Colonic mucosa (tissue), 4 donors: ENCODE measurements at regions not wholly inside any gene's neighbourhood (a gene's known extent, or its start where the extent isn't known, plus 50 kb on each side); places are given as distances from the start of the nearest gene placed in this dataset.

ENCODE experiments used
- DNase-seq: peaks from one replicate; pipeline ENCODE4 v3.0.0-alpha.2; 2020
- H3K27ac ChIP-seq: fragments of 200-600 bp; one replicate; pipeline ENCODE4 v1.8.0; 2021
- H3K27me3 ChIP-seq: fragments of 200-600 bp; one replicate; pipeline ENCODE4 v1.8.0; 2021
- H3K36me3 ChIP-seq: fragments of 200-600 bp; one replicate; pipeline ENCODE4 v1.8.0; 2021
- H3K4me1 ChIP-seq: fragments of 200-600 bp; one replicate; pipeline ENCODE4 v1.8.0; 2021; ENCODE audit warnings: mild to moderate bottlenecking
- H3K4me3 ChIP-seq: fragments of 200-600 bp; one replicate; pipeline ENCODE4 v1.8.0; 2021
- H3K9ac ChIP-seq, 2 donors: one replicate each; pipeline ENCODE4 v1.7.0; 2013; ENCODE audit warnings: control low read depth in 2 of 2, low read depth in 2 of 2, low read length in 2 of 2
- H3K9me3 ChIP-seq: fragments of 200-600 bp; one replicate; pipeline ENCODE4 v1.8.0; 2021
- intact Hi-C: fragments of 100-400 bp; cut with DNase I; formaldehyde crosslinking; loops from one replicate; pipeline ENCODE4 v1.14.1; 2022
- TF ChIP-seq, protein P1 (sequence below): fragments of 200-600 bp; IDR thresholded peaks from one replicate; pipeline ENCODE4 v1.8.0; 2022; ENCODE audit warnings: antibody characterized with exemption, mild to moderate bottlenecking
- donor health status: healthy.
- donor health status: DM: no; HTN: no; CAD: no.
- donor health status: DM: no; HTN: no; CAD: no.

DNA sequence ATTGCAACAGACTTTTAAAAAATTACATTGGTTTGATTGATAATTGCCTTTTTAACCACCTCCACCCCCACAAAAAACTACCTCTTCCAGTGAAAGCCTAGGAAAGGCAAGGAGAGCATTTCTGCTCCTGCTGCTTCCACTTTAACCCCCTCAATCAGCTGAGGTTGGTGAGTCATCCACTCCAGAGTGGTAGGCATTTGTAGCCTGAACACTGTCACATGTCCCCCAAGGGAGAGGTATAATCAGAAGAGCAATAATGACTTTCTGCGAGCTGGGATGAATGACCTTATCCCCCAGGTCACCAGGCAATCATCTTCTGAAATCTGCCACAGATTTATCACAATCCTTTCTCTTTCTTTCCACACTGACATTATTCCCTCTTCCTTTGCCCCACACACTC, 126.6 kb upstream of the CAMK1G start:
- intact Hi-C loops: no loop called here
- no peaks in the 10 kb centered on the region for H3K36me3 ChIP-seq
- DNase-seq: no peak
- no peaks in the 10 kb centered on the region for H3K27me3 ChIP-seq
- no peak overlapping the region for H3K9ac ChIP-seq
- no peaks in the 10 kb centered on the region for H3K9me3 ChIP-seq
- no peak overlapping the region for H3K4me3 ChIP-seq
- H3K4me1 ChIP-seq: no peaks in the 10 kb centered on the region
- no peak overlapping the region for H3K27ac ChIP-seq
- TF ChIP-seq, protein P1, sequence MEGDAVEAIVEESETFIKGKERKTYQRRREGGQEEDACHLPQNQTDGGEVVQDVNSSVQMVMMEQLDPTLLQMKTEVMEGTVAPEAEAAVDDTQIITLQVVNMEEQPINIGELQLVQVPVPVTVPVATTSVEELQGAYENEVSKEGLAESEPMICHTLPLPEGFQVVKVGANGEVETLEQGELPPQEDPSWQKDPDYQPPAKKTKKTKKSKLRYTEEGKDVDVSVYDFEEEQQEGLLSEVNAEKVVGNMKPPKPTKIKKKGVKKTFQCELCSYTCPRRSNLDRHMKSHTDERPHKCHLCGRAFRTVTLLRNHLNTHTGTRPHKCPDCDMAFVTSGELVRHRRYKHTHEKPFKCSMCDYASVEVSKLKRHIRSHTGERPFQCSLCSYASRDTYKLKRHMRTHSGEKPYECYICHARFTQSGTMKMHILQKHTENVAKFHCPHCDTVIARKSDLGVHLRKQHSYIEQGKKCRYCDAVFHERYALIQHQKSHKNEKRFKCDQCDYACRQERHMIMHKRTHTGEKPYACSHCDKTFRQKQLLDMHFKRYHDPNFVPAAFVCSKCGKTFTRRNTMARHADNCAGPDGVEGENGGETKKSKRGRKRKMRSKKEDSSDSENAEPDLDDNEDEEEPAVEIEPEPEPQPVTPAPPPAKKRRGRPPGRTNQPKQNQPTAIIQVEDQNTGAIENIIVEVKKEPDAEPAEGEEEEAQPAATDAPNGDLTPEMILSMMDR: no peak

DNA sequence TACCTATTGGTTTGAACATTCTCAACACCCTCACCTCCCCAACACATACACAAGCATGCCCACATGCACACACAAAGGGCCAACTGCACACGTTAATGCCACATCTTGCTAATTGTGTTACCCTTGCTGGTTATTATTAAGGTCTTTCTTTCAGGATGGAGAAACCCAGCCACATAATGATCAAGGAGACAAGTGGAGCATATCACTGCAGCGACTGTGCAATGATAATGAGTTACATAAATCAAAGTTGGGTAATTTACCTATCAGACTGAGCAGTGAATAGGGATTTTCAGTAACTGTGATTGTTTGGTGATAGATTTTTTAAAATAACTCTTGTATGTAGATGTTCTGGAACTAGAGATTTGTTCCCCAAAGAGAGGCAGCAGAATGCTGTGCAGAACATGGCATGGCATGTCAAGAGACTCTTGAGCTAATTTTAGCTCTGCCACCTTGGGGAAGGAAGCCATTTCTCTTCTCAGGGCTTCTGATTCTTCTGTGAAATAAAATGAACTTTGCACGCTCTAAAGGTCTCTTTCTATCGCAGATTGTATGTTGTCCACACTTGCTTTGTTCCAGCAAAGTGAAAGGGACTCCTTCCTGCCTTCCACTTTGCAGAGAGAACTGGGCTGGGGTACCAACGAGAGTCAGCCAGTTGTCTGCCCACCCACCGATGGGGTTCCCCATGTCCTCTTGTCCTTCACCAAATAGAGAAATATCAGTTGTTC, 126.0 kb upstream of the CAMK1G start:
- Histone ChIP-seq H3K4me1 (no peaks in the 10 kb centered on the region), H3K36me3 (no peaks in the 10 kb centered on the region), H3K4me3 (no peak overlapping the region), H3K9ac (no peak overlapping the region), H3K27me3 (no peaks in the 10 kb centered on the region), H3K9me3 (no peaks in the 10 kb centered on the region), H3K27ac (no peak overlapping the region)
- TF ChIP-seq, protein P1: no peak
- DNase-seq: no peak
- intact Hi-C loops: no loop called here

- Histone ChIP-seq H3K9ac (no peak overlapping the region), H3K4me3 (no peak overlapping the region), H3K9me3 (no peaks in the 10 kb centered on the region), H3K27me3 (no peaks in the 10 kb centered on the region), H3K27ac (no peak overlapping the region), H3K4me1 (no peaks in the 10 kb centered on the region), H3K36me3 (no peaks in the 10 kb centered on the region)
- no peak for DNase-seq
- intact Hi-C loops: no loop called here
- TF ChIP-seq, protein P1: no peak
Observed at GRCh38 chr1:209458921-209459320, 124.6 kb upstream of the CAMK1G start.

DNA sequence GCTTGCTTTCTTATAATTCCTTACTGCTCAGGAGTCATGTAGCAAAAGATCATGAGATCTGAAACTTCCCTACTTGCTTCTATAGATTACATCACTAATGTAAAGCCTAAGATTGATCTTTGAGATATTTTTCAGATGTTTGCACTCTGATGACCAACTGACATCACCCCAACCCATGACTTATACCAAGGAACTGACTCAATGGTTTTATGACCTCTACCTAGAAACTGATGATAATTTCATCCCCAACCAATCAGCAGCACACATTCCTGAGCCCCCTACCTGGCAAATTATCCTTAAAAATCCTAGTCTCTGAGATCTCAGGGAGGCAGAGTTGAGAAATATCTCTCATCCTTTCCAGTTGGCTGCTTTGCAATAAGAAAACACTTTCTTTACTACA, 122.3 kb upstream of the CAMK1G start:
- TF ChIP-seq, protein P1: no peak
- no peak for DNase-seq
- H3K9me3 ChIP-seq: no peaks in the 10 kb centered on the region
- H3K4me1 ChIP-seq: no peaks in the 10 kb centered on the region
- no peak overlapping the region for H3K4me3 ChIP-seq
- no peak overlapping the region for H3K9ac ChIP-seq
- no peaks in the 10 kb centered on the region for H3K27me3 ChIP-seq
- no peak overlapping the region for H3K27ac ChIP-seq
- intact Hi-C loops: no loop called here
- H3K36me3 ChIP-seq: no peaks in the 10 kb centered on the region

DNA sequence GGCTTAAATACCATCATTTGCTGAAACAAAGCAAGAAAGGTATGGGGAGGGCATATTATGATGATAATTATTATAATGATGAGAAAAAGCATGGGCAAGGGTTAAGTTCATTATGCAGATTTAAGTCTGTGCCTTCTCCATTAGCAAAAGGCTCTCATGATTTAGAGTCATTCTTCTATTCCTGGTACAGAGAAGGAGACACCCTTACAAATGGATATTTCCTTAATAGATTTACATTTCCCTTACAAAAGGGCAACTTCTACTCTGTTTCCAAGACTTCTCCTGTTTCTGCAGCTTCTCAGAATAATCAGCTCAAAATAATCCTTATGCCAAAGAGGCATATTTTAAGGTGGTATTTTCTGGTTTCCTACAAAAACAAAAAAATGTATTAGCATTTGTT, 121.1 kb upstream of the CAMK1G start:
- DNase-seq: no peak
- TF ChIP-seq, protein P1: no peak
- intact Hi-C loops: no loop called here

More for the DNA sequence above, 121.1 kb upstream of the CAMK1G start:
- Histone ChIP-seq H3K9ac (no peak overlapping the region), H3K4me3 (no peak overlapping the region), H3K9me3 (no peaks in the 10 kb centered on the region), H3K4me1 (no peaks in the 10 kb centered on the region), H3K27me3 (no peaks in the 10 kb centered on the region), H3K36me3 (no peaks in the 10 kb centered on the region), H3K27ac (no peak overlapping the region)
